Neuronal stem cell (in vitro differentiated cells): ENCODE measurements at regions not wholly inside any gene's neighbourhood (a gene's known extent, or its start where the extent isn't known, plus 50 kb on each side); places are given as distances from the start of the nearest gene placed in this dataset.
"Not testable (repeated sequence)": the region's sequence is repeated elsewhere in the genome, so short reads cannot be mapped to it uniquely, and the experiment has no call there.

ENCODE experiments used
- DNase-seq: peaks from one replicate; pipeline ENCODE4 v3.0.0-alpha.2; 2013; ENCODE audit warnings: low spot score
- H2AFZ ChIP-seq: one replicate; pipeline ENCODE4 v1.6.1; 2013; ENCODE audit warnings: mild to moderate bottlenecking, low read length, inconsistent platforms
- H2AK5ac ChIP-seq: 2 replicates; pipeline ENCODE4 v1.6.1; 2013; ENCODE audit warnings: low read depth, mild to moderate bottlenecking, inconsistent platforms, low read length, moderate library complexity, mixed read lengths
- H2BK120ac ChIP-seq: 2 replicates; pipeline ENCODE4 v1.6.1; 2013; ENCODE audit warnings: low read depth, mild to moderate bottlenecking, inconsistent platforms, low read length, moderate library complexity, mixed read lengths
- H2BK12ac ChIP-seq: one replicate; pipeline ENCODE4 v1.6.1; 2013; ENCODE audit warnings: low read length, inconsistent platforms
- H2BK15ac ChIP-seq: 2 replicates; pipeline ENCODE4 v1.6.1; 2013; ENCODE audit warnings: mild to moderate bottlenecking, low read length, inconsistent platforms, mixed read lengths
- H2BK5ac ChIP-seq: one replicate; pipeline ENCODE4 v1.6.1; 2013; ENCODE audit warnings: inconsistent platforms, mild to moderate bottlenecking, low read length, moderate library complexity
- H3K14ac ChIP-seq: one replicate; pipeline ENCODE4 v1.6.1; 2013; ENCODE audit warnings: low read length, inconsistent platforms
- H3K18ac ChIP-seq: 2 replicates; pipeline ENCODE4 v1.6.1; 2013; ENCODE audit warnings: low read length, inconsistent platforms
- H3K23ac ChIP-seq: 2 replicates; pipeline ENCODE4 v1.6.1; 2013; ENCODE audit warnings: low read depth, mild to moderate bottlenecking, mixed read lengths, low read length, inconsistent platforms; ENCODE audit not compliant: poor library complexity
- H3K27ac ChIP-seq: replicated peaks from 3 replicates; pipeline ENCODE4 v1.5.1; 2013; ENCODE audit warnings: low read length, inconsistent platforms
- H3K27me3 ChIP-seq, 3 experiments: 2 replicates each; pipeline ENCODE4 v1.6.1; 2013; ENCODE audit warnings: low read length in 3 of 3, mild to moderate bottlenecking in 2 of 3, inconsistent platforms in 1 of 3, low read depth in 1 of 3, mixed read lengths in 1 of 3, moderate library complexity in 1 of 3; ENCODE audit not compliant: control insufficient read depth in 3 of 3, insufficient read depth in 3 of 3
- H3K36me3 ChIP-seq, 2 donors: replicated peaks in 1 of 2; 2 replicates each; pipeline ENCODE4 v1.6.1; 2013; ENCODE audit warnings: low read length in 2 of 2; ENCODE audit not compliant: control insufficient read depth in 2 of 2, insufficient read depth in 2 of 2
- H3K4ac ChIP-seq: 2 replicates; pipeline ENCODE4 v1.6.1; 2013; ENCODE audit warnings: inconsistent platforms, mild to moderate bottlenecking, low read length, moderate library complexity
- H3K4me1 ChIP-seq, 2 donors: 1 replicate in 1 of 2; 2 replicates in 1 of 2; pipeline ENCODE4 v1.6.1; 2013; ENCODE audit warnings: low read length in 2 of 2, low read depth in 1 of 2; ENCODE audit not compliant: control insufficient read depth in 2 of 2, insufficient read depth in 1 of 2
- H3K4me2 ChIP-seq: one replicate; pipeline ENCODE4 v1.6.1; 2013; ENCODE audit warnings: mild to moderate bottlenecking, low read length, inconsistent platforms; ENCODE audit not compliant: insufficient read depth, poor library complexity, severe bottlenecking
- H3K4me3 ChIP-seq, 2 donors: 2 replicates each; pipeline ENCODE4 v1.5.1; 2013; ENCODE audit warnings: low read length in 2 of 2, mild to moderate bottlenecking in 2 of 2, inconsistent platforms in 1 of 2, moderate library complexity in 1 of 2
- H3K79me1 ChIP-seq: one replicate; pipeline ENCODE4 v1.6.1; 2013; ENCODE audit warnings: low read depth, mild to moderate bottlenecking, inconsistent platforms, low read length, moderate library complexity
- H3K9ac ChIP-seq: one replicate; pipeline ENCODE4 v1.6.1; 2013; ENCODE audit warnings: mild to moderate bottlenecking, low read depth, low read length, inconsistent platforms; ENCODE audit not compliant: poor library complexity
- H3K9me3 ChIP-seq, 2 donors: replicated peaks in 1 of 2; 2 replicates each; pipeline versions ENCODE3 to v1.6.1; 2013; ENCODE audit warnings: low read length in 2 of 2, mild to moderate bottlenecking in 2 of 2, inconsistent platforms in 1 of 2, low read depth in 1 of 2, mixed read lengths in 1 of 2, moderate library complexity in 1 of 2; ENCODE audit not compliant: control insufficient read depth in 2 of 2, insufficient read depth in 1 of 2
- H4K8ac ChIP-seq: one replicate; pipeline ENCODE4 v1.6.1; 2013; ENCODE audit warnings: low read depth, mild to moderate bottlenecking, inconsistent platforms, low read length, moderate library complexity
- H4K91ac ChIP-seq: one replicate; pipeline ENCODE4 v1.6.1; 2013; ENCODE audit warnings: low read length, low read depth, mild to moderate bottlenecking, inconsistent platforms; ENCODE audit not compliant: poor library complexity
- WGBS, 2 donors: extraction: QIAGEN DNeasy Blood & Tissue Kit; methylation state at CpG; one replicate each; pipeline ENCODE4 v1.1.7; 2013; ENCODE audit warnings: missing lambda C conversion rate in 2 of 2, mixed read lengths in 1 of 2; ENCODE audit not compliant: insufficient read length in 2 of 2, insufficient replicate concordance in 1 of 2; ENCODE audit errors: extremely low coverage in 2 of 2; 5-methylcytosine and 5-hydroxymethylcytosine counted together

DNA sequence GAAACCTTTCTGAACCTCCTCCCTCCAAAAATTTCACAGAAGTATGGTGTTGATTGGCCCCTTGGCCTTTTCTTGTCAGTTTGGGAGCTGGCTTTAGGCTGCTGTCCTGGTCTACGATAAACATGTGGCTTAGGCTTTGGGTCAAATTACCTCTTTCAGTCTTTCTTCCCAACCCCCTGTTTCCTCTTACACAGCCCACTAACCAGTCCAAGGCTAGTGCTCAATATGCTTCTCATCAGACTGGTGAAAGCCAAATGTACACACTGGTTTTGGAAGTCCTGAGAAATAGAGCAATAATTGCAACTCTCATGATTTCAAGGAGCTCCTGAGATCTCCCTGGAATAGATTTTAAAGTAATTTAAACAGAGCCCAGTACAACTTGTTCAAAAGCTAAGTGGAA, 933.7 kb upstream of the GJE1 start:
- no peak overlapping the region for H2AFZ ChIP-seq
- no peak overlapping the region for H2BK15ac ChIP-seq
- no peaks in the 10 kb centered on the region for H3K27me3 ChIP-seq
- no peak overlapping the region for H3K18ac ChIP-seq
- no peak overlapping the region for H2BK120ac ChIP-seq
- no peak overlapping the region for H3K27ac ChIP-seq
- no peak overlapping the region for H3K23ac ChIP-seq
- H3K36me3 ChIP-seq: no peaks in the 10 kb centered on the region
- H2BK5ac ChIP-seq: no peak overlapping the region
- H2AK5ac ChIP-seq: no peak overlapping the region
- no peak overlapping the region for H3K9ac ChIP-seq
- H3K4me1 ChIP-seq: no peaks in the 10 kb centered on the region
- H2BK12ac ChIP-seq: no peak overlapping the region
- no peak overlapping the region for H4K91ac ChIP-seq
- H3K9me3 ChIP-seq: peaks cover 0 to 2% of the 10 kb centered on the region in 2 donors
- no peak overlapping the region for H3K4ac ChIP-seq
- no peak overlapping the region for H4K8ac ChIP-seq
- H3K4me3 ChIP-seq: no peak overlapping the region
- DNase-seq: no peak
- H3K14ac ChIP-seq: no peak overlapping the region
- no CpG with 5 or more reads among the region's 1 CpG for WGBS, 2 donors
- no peaks in the 10 kb centered on the region for H3K79me1 ChIP-seq
- H3K4me2 ChIP-seq: no peak overlapping the region

DNA sequence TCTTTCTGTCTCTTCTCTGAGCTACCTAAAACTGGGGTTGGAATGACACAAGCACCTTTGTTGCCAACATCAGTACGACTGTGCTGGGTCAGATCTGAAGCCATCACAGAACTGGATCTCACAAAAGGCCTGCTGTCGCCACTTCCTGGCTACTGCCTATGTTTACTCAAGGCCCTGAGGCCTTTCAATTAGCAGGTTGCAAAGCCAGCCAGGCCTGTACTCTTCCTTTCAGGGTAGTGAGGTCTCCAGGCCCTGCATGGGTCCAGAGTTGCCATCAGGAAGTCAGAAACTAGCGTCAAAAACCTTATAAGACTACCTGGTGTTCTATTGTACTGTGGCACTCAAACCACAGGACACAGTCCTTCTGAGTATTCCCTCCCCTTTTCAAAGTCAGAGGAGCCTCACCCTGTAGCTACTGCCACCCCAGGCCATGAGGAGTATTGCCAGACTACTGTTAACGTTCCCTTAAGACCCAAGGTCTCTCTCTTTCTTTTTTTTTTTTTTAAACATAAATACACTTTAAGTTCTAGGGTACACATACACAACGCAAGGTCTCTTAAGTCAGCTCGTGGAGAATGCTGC, 937.4 kb upstream of the GJE1 start:
- no peak overlapping the region for H2BK12ac ChIP-seq
- no CpG with 5 or more reads among the region's 6 CpGs for WGBS, 2 donors

DNA sequence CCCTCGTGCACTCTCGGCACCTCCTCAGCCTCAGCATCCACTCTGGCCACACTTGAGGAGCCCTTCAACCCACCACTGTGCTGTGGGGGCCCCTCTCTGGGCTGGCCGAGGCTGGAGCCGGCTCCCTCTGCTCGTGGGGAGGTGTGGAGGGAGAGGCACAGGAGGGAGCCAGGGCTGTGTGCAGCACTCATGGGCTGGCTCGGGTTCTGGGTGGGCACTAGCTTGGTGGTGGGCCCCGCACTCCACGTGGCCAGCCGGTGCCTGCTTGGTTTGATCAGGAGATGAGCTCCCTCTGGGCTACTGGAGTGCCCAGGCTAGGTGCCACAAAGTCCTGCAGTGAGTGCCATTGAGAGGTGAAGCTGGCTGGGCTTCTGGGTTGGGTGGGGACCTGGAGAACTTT, 949.4 kb upstream of the GJE1 start:
- Histone ChIP-seq H3K4me3 (no peak overlapping the region), H3K4ac (no peak overlapping the region), H3K18ac (no peak overlapping the region), H2BK12ac (no peak overlapping the region), H3K14ac (peak overlapping the region; percentile 21), H3K79me1 (no peaks in the 10 kb centered on the region), H2AK5ac (no peak overlapping the region), H2AFZ (no peak overlapping the region), H3K27ac (no peak overlapping the region), H2BK15ac (no peak overlapping the region), H4K91ac (no peak overlapping the region), H3K27me3 (no peaks in the 10 kb centered on the region), H3K9ac (no peak overlapping the region), H3K36me3 (no peaks in the 10 kb centered on the region), H3K23ac (no peak overlapping the region), H3K4me1 (no peaks in the 10 kb centered on the region), H2BK5ac (no peak overlapping the region), H3K4me2 (no peak overlapping the region), H4K8ac (no peak overlapping the region), H3K9me3 (peaks cover 0 to 2% of the 10 kb centered on the region in 2 donors), H2BK120ac (no peak overlapping the region)
- WGBS, 2 donors: no CpG with 5 or more reads among the region's 9 CpGs
- no peak for DNase-seq

More for the DNA sequence above, 937.4 kb upstream of the GJE1 start:
- Histone ChIP-seq H3K4me2 (no peak overlapping the region), H2BK5ac (no peak overlapping the region), H3K18ac (no peak overlapping the region), H3K79me1 (no peaks in the 10 kb centered on the region), H4K8ac (no peak overlapping the region), H3K23ac (no peak overlapping the region), H2BK15ac (no peak overlapping the region), H2BK120ac (no peak overlapping the region), H2AK5ac (no peak overlapping the region), H3K9ac (no peak overlapping the region), H4K91ac (no peak overlapping the region), H3K4me3 (no peak overlapping the region), H3K27ac (no peak overlapping the region), H3K36me3 (no peaks in the 10 kb centered on the region), H3K4me1 (no peaks in the 10 kb centered on the region), H3K14ac (no peak overlapping the region), H3K9me3 (peaks cover 2 to 3% of the 10 kb centered on the region in 2 donors), H3K27me3 (no peaks in the 10 kb centered on the region), H3K4ac (no peak overlapping the region), H2AFZ (peak overlapping the region; percentile 73)
- no peak for DNase-seq

- H3K18ac ChIP-seq, H2BK12ac ChIP-seq, H3K36me3 ChIP-seq, H3K9me3 ChIP-seq, H2BK5ac ChIP-seq, H4K91ac ChIP-seq, DNase-seq, H2BK120ac ChIP-seq, H3K4ac ChIP-seq, H2AFZ ChIP-seq, H2BK15ac ChIP-seq, H2AK5ac ChIP-seq, H3K27ac ChIP-seq, H3K23ac ChIP-seq, H3K79me1 ChIP-seq, H3K9ac ChIP-seq, H3K4me2 ChIP-seq, H3K4me3 ChIP-seq, H3K27me3 ChIP-seq, H3K4me1 ChIP-seq, H3K14ac ChIP-seq, H4K8ac ChIP-seq: not testable (repeated sequence)
- WGBS, 2 donors: no CpG with 5 or more reads among the region's 5 CpGs
These were observed 957.3 kb upstream of the GJE1 start for GRCh38 chr6:141175458-141175857.
